ENCODE measurements at regions not wholly inside any gene's neighbourhood (a gene's known extent, or its start where the extent isn't known, plus 50 kb on each side); places are given as distances from the start of the nearest gene placed in this dataset.
"Not testable (repeated sequence)": the region's sequence is repeated elsewhere in the genome, so short reads cannot be mapped to it uniquely, and the experiment has no call there.

GRCh38 chr9:31937737-31938136 lies 446.7 kb upstream of the ACO1 start:
- TF ChIP-seq CTCF (conservative IDR thresholded peaks at IDR 0.05); ZFX (IDR thresholded peaks at IDR 0.05): not testable (repeated sequence)

Data from C4-2B (cell line).